ENCODE measurements at regions not wholly inside any gene's neighbourhood (a gene's known extent, or its start where the extent isn't known, plus 50 kb on each side); places are given as distances from the start of the nearest gene placed in this dataset.
"Not testable (repeated sequence)": the region's sequence is repeated elsewhere in the genome, so short reads cannot be mapped to it uniquely, and the experiment has no call there.

- no peaks in the 10 kb centered on the region for H3K9me3 Mint-ChIP-seq
- no peaks in the 10 kb centered on the region for H3K4me1 Mint-ChIP-seq
- H3K36me3 Mint-ChIP-seq = no peaks in the 10 kb centered on the region
- no peak overlapping the region for H3K27ac Mint-ChIP-seq
- no peak overlapping the region for H3K4me3 Mint-ChIP-seq
- ATAC-seq = no peak
- H3K27me3 Mint-ChIP-seq = peaks cover 21% of the 10 kb centered on the region
Observed at GRCh38 chr3:102688556-102688930, 253.7 kb downstream of the ZPLD1 start.

GRCh38 chr3:102691507-102691906 lies 256.7 kb downstream of the ZPLD1 start:
- H3K9me3 Mint-ChIP-seq = no peaks in the 10 kb centered on the region
- H3K36me3 Mint-ChIP-seq = no peaks in the 10 kb centered on the region
- ATAC-seq = no peak
- no peaks in the 10 kb centered on the region for H3K4me1 Mint-ChIP-seq
- H3K4me3 Mint-ChIP-seq = no peak overlapping the region
- H3K27me3 Mint-ChIP-seq = peaks cover 9% of the 10 kb centered on the region
- no peak overlapping the region for H3K27ac Mint-ChIP-seq

GRCh38 chr3:102699104-102699818 lies 264.4 kb downstream of the ZPLD1 start:
- no peak overlapping the region for H3K27ac Mint-ChIP-seq
- H3K27me3 Mint-ChIP-seq = no peaks in the 10 kb centered on the region
- H3K36me3 Mint-ChIP-seq = no peaks in the 10 kb centered on the region
- H3K9me3 Mint-ChIP-seq = no peaks in the 10 kb centered on the region
- no peaks in the 10 kb centered on the region for H3K4me1 Mint-ChIP-seq
- no peak overlapping the region for H3K4me3 Mint-ChIP-seq
- ATAC-seq = no peak

DNA sequence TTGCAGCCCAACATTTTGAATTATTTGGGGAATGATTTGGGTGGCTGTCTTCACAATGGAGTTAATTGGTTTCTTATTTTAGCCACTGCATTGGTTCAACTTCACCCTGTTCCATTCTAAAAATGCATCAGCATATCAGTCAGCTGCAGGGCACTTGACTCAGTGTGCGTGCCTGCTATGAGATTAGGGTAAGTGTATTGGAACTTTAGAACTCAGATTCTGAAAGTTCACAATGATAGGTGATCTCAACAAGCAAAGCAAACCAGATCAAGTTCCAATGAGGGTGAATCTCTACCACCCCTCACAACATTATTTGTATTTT lies 265.0 kb downstream of the ZPLD1 start:
- Mint-ChIP-seq H3K9me3 (no peaks in the 10 kb centered on the region), H3K4me1 (no peaks in the 10 kb centered on the region), H3K36me3 (no peaks in the 10 kb centered on the region), H3K4me3 (no peak overlapping the region), H3K27ac (no peak overlapping the region), H3K27me3 (no peaks in the 10 kb centered on the region)
- ATAC-seq = no peak

GRCh38 chr3:102712896-102713295 lies 278.1 kb downstream of the ZPLD1 start:
- no peaks in the 10 kb centered on the region for H3K9me3 Mint-ChIP-seq
- H3K27ac Mint-ChIP-seq = no peak overlapping the region
- no peaks in the 10 kb centered on the region for H3K36me3 Mint-ChIP-seq
- H3K4me3 Mint-ChIP-seq = no peak overlapping the region
- peaks cover 8% of the 10 kb centered on the region for H3K4me1 Mint-ChIP-seq
- no peak for ATAC-seq
- peaks cover 9% of the 10 kb centered on the region for H3K27me3 Mint-ChIP-seq

DNA sequence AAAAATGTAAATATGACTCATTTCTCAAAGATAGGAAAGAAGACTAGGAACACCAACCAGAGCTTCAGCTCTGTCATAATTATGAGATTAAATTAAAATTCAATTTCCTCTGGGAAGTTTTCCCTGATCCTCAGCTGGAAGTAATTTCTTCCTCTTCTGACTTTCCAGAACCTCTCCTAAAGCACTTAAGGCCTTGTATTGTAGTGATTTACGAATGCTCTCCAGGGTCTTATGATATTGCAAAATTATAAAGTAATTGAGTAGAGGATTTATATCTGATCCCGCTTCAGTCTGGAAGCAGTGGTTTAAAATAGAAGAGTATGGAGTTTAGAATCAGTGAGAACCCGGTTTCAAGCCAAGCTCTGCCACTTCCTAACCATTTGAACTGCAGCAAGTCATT lies 279.8 kb downstream of the ZPLD1 start:
- peaks cover 8% of the 10 kb centered on the region for H3K4me1 Mint-ChIP-seq
- H3K9me3 Mint-ChIP-seq = no peaks in the 10 kb centered on the region
- H3K27ac Mint-ChIP-seq = no peak overlapping the region
- ATAC-seq = no peak
- H3K4me3 Mint-ChIP-seq = no peak overlapping the region
- H3K27me3 Mint-ChIP-seq = peaks cover 9% of the 10 kb centered on the region
- no peaks in the 10 kb centered on the region for H3K36me3 Mint-ChIP-seq

DNA sequence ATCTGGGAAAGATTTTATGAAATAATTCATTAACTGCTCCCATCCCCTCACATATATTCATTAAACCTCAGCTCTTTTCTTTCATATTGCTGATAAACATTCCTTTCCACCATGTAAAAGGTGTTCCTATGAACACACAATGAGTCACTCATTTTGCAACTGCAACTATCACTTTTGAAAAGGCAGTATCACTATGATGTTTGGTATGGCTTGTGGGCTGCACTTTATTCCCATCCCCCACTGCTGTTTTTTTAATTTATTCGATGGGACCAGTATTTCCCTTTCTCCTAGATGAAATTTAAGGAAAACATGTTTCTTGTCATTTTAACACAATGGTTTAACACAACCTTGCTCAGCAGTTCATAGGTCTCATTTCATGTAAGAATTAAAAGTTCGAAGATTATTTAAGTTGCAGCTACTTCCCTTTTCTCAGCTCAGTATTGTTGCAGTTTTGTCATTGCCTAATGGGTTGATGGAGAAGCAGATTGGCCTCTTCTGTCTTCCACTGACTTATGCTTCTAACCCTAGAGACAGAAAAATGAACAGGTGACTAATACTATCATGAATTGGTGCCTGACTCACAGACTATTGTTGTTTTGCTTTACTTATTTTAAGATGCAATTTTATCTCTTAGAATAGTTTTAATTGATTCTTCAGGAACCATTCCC lies 280.3 kb downstream of the ZPLD1 start:
- H3K36me3 Mint-ChIP-seq = no peaks in the 10 kb centered on the region
- peaks cover 8% of the 10 kb centered on the region for H3K4me1 Mint-ChIP-seq
- H3K9me3 Mint-ChIP-seq = no peaks in the 10 kb centered on the region
- H3K27me3 Mint-ChIP-seq = peaks cover 9% of the 10 kb centered on the region
- no peak overlapping the region for H3K4me3 Mint-ChIP-seq
- no peak overlapping the region for H3K27ac Mint-ChIP-seq
- ATAC-seq = peak; percentile 64

DNA sequence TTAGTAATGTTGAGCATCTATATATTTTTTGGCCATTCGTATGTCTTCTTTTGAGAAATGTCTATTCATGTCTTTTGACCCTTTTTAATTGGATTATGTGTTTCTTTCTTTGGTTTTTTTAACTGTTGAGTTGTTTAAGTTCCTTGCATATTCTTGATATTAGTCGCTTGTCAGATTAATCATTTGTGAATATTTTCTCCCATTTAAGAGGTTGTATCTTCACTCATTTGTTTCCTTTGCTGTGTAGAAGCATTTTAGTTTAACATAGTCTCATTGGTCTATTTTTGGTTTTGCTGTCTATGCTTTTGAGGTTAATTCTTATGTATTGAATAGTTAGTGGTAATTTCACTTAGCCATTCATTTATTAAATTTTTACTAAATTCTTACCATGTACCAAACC lies 283.8 kb downstream of the ZPLD1 start:
- no peaks in the 10 kb centered on the region for H3K27me3 Mint-ChIP-seq
- H3K27ac Mint-ChIP-seq = no peak overlapping the region
- no peak for ATAC-seq
- H3K4me3 Mint-ChIP-seq = no peak overlapping the region
- H3K9me3 Mint-ChIP-seq = no peaks in the 10 kb centered on the region
- no peaks in the 10 kb centered on the region for H3K36me3 Mint-ChIP-seq
- H3K4me1 Mint-ChIP-seq = peaks cover 8% of the 10 kb centered on the region

- Mint-ChIP-seq H3K9me3 (no peaks in the 10 kb centered on the region), H3K4me1 (no peaks in the 10 kb centered on the region), H3K4me3 (no peak overlapping the region), H3K36me3 (no peaks in the 10 kb centered on the region), H3K27ac (no peak overlapping the region), H3K27me3 (no peaks in the 10 kb centered on the region)
- no peak for ATAC-seq
Observed at GRCh38 chr3:102722317-102722716, 287.5 kb downstream of the ZPLD1 start.

- H3K4me3 Mint-ChIP-seq = no peak overlapping the region
- H3K27me3 Mint-ChIP-seq = no peaks in the 10 kb centered on the region
- no peaks in the 10 kb centered on the region for H3K9me3 Mint-ChIP-seq
- H3K4me1 Mint-ChIP-seq = no peaks in the 10 kb centered on the region
- no peak overlapping the region for H3K27ac Mint-ChIP-seq
- H3K36me3 Mint-ChIP-seq = no peaks in the 10 kb centered on the region
- no peak for ATAC-seq
Observed at GRCh38 chr3:102727340-102727739, 292.5 kb downstream of the ZPLD1 start.

GRCh38 chr3:102732581-102732980 lies 297.8 kb downstream of the ZPLD1 start:
- H3K9me3 Mint-ChIP-seq, H3K4me1 Mint-ChIP-seq, H3K27me3 Mint-ChIP-seq, ATAC-seq, H3K4me3 Mint-ChIP-seq, H3K27ac Mint-ChIP-seq, H3K36me3 Mint-ChIP-seq: not testable (repeated sequence)

DNA sequence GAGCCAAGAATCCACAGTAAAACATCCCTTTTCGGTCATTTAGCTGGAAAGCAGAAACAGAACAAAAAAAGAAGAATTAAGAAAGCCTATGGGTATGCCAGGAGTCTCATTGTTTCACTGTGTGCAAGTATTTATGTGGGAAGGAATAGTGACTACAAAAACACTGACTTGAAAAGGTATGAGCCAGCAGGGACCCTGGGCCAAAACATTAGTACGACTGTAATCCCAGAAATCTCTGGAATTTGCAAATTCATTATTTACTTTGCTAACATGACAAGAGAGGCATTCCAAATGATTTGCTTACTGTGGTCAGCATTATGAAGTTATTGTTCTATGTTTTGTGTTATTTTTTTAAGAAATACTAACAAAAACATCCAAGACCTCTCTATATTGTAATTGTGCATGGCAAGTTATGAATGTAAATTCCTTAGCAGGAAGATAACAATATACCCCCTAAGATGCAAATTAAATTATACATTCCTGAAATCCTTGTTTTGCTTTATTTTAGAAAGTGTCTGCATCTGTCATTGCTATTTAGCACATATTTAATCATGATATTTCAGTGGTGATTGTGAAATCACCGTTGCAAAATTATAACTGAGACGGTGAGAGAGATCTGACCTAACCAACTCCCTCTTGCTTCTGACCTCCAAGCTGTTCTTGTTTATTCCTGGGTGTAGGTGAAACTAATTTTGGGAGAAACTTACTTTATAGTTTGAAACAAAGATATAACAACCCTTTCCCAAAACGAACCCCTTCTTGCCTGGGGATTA lies 299.2 kb downstream of the ZPLD1 start:
- no peak for ATAC-seq
- no peaks in the 10 kb centered on the region for H3K27me3 Mint-ChIP-seq
- H3K4me1 Mint-ChIP-seq = peaks cover 6% of the 10 kb centered on the region
- no peak overlapping the region for H3K27ac Mint-ChIP-seq
- H3K4me3 Mint-ChIP-seq = no peak overlapping the region
- H3K36me3 Mint-ChIP-seq = no peaks in the 10 kb centered on the region
- H3K9me3 Mint-ChIP-seq = no peaks in the 10 kb centered on the region

- H3K36me3 Mint-ChIP-seq = no peaks in the 10 kb centered on the region
- no peak for ATAC-seq
- H3K4me1 Mint-ChIP-seq = peaks cover 6% of the 10 kb centered on the region
- H3K27ac Mint-ChIP-seq = no peak overlapping the region
- H3K4me3 Mint-ChIP-seq = no peak overlapping the region
- H3K27me3 Mint-ChIP-seq = no peaks in the 10 kb centered on the region
- no peaks in the 10 kb centered on the region for H3K9me3 Mint-ChIP-seq
Observed at GRCh38 chr3:102735311-102735710, 300.5 kb downstream of the ZPLD1 start.

DNA sequence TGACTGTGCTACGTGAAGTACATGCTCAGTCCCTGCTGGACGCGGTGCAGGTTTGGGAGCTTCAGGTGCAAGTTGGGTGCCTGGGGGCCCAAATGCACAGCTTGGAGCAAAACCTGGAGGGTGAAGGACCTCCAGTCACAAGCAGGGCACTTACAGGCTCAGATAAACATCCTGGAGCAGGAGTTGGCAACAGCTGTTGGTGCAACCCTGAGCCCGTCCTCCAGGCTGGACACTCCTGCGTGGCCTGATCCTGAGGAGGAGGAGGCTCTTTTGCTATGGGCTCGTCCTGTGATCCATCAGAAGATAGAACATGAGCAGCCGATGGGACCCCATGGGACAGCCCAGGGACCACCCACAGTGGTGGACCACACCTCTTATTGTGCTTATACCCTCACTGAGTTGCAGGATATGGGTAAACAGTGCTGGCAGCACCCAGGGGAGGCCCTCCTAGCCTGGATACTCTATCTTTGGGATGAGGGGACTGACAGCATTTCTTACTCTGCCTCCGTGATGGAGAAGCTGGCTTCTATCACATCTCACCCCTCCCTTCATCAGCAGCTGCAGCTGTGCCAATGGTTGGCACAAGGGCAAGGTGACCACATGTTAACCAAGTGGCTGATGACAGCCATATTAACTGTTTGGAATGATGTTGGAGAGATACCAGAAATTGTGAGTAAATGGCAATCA lies 301.6 kb downstream of the ZPLD1 start:
- no peaks in the 10 kb centered on the region for H3K9me3 Mint-ChIP-seq
- H3K27ac Mint-ChIP-seq = no peak overlapping the region
- no peaks in the 10 kb centered on the region for H3K36me3 Mint-ChIP-seq
- no peaks in the 10 kb centered on the region for H3K27me3 Mint-ChIP-seq
- no peak overlapping the region for H3K4me3 Mint-ChIP-seq
- H3K4me1 Mint-ChIP-seq = peaks cover 6% of the 10 kb centered on the region
- no peak for ATAC-seq

GRCh38 chr3:102736975-102737304 lies 302.1 kb downstream of the ZPLD1 start:
- Mint-ChIP-seq H3K27ac (no peak overlapping the region), H3K9me3 (no peaks in the 10 kb centered on the region), H3K4me3 (no peak overlapping the region), H3K27me3 (no peaks in the 10 kb centered on the region), H3K36me3 (no peaks in the 10 kb centered on the region), H3K4me1 (peaks cover 6% of the 10 kb centered on the region)
- no peak for ATAC-seq
